Ovary (tissue), 3 donors: ENCODE measurements at regions not wholly inside any gene's neighbourhood (a gene's known extent, or its start where the extent isn't known, plus 50 kb on each side); places are given as distances from the start of the nearest gene placed in this dataset.

Experiments used
- CTCF ChIP-seq, 3 donors: fragments of 450-650 bp in 2 of 3; fragments of 200-600 bp in 1 of 3; IDR thresholded peaks; one replicate each; pipeline versions ENCODE4 v1.5.1 to v1.8.0; 2016 to 2022; ENCODE audit warnings: antibody characterized with exemption in 3 of 3, mild to moderate bottlenecking in 1 of 3
- EP300 ChIP-seq: sonication (generic); formaldehyde crosslinking; IDR thresholded peaks from one replicate; pipeline ENCODE4 v1.6.1; 2017; ENCODE audit warnings: antibody characterized with exemption
- POLR2A ChIP-seq: fragments of 450-650 bp; IDR thresholded peaks from one replicate; pipeline ENCODE4 v1.6.1; 2017; ENCODE audit warnings: antibody characterized with exemption, mild to moderate bottlenecking, moderate library complexity
- donor health status: DM: no; HTN: no; CAD: no.

GRCh38 chr12:60402996-60403395 is 807.2 kb downstream of the SLC16A7 start:
- no peak for TF ChIP-seq POLR2A
- TF ChIP-seq CTCF (IDR thresholded peaks at IDR 0.05) = no peak
- no peak for TF ChIP-seq EP300
